Hematopoietic multipotent progenitor cell treated with erythropoietin and hydrocortisone succinate and interleukin-3 and kit ligand, for 4 days (in vitro differentiated cells): ENCODE measurements at regions not wholly inside any gene's neighbourhood (a gene's known extent, or its start where the extent isn't known, plus 50 kb on each side); places are given as distances from the start of the nearest gene placed in this dataset.

ENCODE experiments used
- DNase-seq: peaks from one replicate; pipeline ENCODE4 v3.0.0-alpha.2; 2015

DNA sequence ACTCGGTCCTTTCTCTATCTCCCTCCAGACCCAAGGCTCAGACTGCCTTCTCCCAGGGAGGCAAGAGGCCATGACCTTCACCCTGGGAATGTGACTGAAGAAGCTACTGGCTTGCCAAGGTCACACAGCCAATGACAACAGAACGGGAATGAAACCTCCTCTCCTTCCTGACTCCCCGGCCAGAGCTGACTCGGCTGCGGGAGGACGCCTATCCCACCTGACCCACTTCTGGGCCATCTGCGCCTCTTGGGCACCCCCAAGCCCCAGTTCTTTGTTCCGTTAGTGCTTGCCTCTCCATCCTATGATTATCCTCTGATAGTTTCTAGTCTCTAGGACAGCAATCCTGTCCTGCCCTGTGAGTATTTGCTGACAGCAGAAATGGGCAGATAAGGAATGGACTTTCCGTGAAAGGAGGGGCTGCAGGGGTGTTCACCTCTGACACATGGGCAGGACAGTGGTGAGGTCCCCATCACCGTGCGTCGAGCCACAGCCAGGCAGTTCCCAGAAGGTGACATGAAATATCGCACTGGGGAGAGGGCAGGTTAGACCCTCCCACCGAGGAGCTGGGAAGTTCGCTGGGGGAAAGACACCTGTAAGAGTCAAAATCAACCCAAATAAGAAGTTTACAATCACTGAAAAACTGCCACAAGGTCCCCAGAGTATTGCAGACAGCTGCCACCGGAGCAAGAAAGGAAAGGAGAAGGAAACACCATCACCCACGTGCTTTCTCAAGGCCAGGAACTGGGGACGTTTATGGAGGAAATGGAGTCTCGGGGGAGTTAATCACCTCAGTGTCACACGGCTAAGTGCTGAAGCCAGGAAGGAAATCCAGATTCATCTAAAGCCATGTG is 63.0 kb downstream of the INSIG1 start:
- DNase-seq: no peak

DNA sequence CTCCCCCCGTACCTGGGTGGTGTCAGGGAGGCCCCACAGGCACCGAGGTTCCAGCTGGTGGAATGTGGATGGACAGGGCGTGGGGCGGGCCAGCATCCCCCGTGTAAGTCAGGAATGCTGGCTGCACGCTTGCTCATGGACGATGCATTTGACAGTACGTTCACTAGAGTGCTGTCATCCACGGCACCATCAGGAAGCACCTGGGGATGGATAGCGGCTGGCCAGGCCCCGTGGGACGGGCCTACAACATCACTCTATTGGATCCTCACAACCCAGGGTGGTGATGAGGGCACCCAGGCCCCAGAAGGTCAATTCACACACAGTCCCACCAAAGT is 63.6 kb downstream of the INSIG1 start:
- no peak for DNase-seq

DNA sequence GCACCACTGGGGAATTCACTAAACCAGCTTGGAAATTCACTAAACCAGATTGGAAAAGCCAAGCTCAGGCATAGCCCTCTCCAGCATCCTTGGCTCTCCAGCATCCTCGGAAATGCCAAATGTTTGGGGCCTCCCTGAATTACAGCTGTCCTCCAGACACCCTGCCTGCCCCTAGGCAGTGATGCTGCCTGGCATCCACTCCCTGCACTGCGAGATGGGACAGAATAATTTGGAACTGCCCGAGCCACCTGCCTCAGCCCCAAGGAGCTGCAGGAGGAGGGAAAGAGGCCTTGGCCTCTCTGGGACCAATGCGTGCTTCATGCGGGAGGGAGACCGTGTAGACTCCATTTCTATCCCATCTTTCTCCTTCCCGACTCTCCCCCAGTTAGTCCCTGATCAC is 64.3 kb downstream of the INSIG1 start:
- no peak for DNase-seq

DNA sequence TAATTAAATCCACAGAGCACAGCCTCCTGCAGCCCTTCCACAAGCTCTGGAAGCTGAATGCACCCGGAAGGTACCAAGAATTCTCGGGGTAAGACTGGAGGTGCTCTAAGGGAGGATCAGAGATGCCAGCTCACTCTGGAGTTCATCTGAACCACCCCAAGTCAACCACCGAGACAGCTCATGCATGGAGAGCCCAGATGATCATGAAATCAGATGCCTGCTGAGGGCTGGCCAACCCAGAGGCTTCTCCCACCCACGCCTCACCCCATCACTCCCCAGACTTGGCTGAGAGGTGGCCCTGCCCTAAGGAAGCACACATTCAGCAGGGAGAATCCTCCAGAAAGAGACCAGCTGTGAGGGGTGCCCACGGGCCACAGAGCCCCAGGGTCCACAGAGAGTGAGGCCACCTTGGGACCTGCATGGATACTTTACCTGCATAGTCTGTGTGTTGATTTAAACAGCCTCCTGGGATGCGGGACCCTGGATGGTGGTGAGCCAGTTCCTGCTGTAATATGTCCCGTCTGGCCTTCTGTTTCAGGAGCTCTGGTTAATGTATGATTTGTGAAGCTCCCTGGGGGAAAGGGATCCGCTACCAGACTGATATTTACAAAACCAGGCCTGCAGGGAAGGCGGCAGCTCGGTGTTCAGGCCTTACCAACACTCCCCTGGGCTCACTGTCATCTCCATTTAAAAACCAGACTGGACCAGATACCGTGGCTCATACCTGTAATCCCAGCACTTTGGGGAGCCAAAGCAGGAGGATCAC is 64.9 kb downstream of the INSIG1 start:
- DNase-seq: no peak

DNA sequence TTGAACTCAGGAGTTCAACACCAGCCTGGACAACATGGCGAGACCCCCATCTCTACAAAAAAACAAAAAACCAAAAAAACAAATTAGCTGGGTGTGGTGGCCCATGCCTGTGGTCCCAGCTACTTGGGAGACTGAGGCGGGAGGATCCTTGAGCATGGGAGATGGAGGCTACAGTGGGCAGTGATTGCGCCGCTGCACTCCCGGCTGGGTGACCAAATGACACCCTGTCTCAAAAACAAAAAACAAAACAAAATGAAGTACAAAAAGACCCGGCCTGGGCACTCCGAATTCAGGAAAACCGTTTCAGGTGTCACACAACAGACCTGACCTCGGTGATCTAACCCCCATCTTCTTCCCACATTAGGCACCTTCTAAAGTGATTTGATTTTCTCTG is 65.5 kb downstream of the INSIG1 start:
- DNase-seq: no peak

DNA sequence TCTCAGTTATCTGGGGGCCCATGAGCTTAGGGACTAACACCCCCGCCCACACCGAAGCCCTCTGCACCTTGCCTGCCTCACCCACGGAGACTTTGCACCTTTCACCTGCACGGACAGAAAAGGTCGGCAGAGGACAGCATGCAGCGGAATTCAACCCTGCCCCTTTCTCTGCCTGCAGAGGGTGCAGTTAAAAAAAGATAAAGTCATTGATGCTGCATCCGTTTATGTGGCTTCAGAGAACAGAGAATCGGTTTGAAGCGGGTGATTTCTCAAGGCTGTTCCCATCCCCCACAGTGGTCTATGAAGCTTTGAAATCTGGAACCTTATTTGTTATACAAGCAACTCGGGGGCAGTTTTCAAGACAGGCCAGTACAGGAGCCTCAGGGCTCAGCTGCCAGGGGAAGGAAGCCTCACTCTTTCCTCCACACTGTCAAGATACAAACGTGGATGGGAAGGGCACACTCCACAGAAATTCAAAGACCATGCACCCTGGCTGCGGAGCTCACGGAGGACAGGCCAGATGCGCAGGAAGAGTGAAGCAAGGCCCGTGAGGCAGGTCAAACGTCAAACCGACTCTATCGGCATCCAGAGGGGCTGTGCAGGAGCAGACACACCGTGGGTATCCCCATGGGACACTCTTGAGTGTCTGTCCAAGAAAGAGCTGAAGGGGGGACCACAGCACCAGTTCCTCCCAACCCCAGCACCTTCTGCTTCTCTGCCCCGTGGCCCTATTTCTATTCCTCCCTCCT is 66.3 kb downstream of the INSIG1 start:
- peak; percentile 47 for DNase-seq

DNA sequence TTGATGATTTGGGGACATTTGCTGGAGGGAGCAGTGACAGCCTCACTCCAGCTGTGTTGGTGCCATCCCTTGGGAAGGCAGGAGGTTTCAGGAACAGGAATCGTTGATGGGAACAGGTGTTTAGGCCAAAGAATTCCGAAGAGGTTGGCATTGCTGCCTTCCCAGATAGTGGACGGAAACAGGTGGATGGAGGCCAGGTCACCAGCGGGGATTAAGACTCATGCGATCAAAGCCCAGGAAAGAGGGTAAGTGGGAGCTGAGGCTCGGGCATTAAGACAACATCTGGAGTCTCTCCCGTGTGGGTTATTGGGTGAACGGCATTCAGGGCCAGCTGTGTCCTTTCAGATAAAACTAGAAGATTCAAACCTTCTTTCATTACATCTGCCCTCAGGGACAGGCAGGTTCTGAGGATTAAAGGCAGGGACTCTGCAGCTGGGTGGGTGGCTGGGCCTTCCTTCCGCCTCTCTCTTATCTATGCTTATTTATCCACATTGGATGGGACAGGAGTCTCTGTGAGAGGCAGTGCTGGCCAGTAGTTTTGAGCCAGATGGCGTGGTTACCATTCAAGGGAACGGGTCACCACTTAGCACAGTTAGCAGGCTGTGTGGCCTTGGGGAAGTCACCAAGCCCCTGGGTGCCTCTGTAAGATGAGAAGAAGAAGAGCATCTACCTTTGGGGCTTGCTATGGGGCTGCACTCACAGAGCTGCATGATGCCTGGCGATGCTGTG is 67.6 kb downstream of the INSIG1 start:
- DNase-seq: no peak

DNA sequence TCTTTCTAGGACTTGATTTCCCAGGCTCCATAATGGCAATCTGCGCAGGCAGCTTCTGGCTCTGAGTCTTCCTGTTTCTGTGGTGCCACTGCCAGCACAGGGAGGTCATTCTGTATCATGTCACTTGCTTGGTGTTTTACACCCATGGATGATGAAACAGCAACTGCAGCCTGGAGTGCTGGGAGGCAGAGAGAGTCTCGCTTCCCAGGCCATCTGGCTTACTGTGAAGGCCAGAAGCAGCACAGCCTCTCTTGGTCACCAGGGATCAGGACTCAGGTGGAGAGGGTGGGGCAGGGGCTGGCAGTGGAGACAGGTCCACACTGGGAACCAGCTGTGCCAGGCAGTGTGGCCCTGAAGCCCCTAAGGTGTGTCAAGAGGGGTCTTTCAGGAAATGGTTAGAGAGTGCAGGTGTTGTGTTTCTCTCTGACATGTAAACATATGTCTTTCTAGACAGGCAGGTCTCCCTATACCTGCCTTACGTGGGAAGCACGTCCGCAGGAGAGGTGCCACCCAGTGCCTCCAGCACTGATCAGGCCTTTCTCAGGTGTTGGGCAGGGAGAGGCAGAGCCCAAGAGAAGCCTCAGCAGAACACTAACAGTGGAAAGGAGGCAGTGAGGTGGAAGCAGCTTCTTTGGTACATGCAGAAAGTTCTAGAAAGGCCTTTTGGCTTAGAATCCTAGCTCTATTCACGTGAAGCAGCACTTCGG is 71.4 kb downstream of the INSIG1 start:
- DNase-seq: no peak

DNA sequence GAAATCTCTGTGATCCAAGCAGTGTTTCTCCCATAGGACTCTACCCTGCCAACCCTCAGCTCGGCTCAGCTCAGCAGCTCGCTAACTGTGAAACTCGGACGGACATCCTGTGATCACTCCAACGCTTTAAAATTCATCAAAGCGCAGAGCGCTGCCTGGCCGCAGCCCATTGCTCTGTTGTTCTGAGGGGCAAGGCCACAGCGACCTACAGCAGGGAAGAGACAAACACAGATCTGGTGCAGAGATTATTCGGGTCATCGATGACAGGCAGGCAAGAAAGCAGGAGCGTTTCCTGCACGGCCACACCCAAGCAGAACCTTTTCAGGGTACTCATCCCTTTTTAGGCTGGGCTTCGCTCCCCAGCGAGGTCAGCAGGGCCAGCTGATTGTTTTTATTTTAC is 72.1 kb downstream of the INSIG1 start:
- no peak for DNase-seq

DNA sequence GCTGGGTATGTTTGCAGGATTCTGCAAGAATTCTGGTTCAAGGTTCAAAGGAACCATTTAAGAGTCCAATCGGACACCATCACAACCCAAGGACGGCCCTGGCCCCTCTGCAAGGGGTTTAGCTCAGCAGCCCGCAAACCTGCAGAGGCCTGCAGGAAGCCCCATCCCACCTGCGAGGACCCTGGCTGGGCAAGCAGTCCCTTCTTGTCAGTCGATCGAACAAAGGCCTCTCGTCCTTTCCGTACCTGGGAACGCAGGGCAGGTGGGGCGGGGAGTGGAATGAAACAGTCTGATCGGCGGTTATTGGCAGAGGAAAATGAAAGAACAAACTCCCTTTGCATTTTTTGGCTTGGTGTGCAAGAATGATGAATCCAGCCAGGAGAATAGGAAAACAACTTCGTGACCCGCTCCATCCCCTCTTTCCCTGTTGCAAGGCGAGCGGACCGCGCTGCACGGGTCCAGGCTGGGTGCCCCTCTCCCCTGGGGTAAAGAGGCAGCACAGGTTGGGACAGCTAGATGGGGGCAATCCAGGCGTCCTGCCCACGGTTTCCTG is 73.7 kb downstream of the INSIG1 start:
- no peak for DNase-seq

DNA sequence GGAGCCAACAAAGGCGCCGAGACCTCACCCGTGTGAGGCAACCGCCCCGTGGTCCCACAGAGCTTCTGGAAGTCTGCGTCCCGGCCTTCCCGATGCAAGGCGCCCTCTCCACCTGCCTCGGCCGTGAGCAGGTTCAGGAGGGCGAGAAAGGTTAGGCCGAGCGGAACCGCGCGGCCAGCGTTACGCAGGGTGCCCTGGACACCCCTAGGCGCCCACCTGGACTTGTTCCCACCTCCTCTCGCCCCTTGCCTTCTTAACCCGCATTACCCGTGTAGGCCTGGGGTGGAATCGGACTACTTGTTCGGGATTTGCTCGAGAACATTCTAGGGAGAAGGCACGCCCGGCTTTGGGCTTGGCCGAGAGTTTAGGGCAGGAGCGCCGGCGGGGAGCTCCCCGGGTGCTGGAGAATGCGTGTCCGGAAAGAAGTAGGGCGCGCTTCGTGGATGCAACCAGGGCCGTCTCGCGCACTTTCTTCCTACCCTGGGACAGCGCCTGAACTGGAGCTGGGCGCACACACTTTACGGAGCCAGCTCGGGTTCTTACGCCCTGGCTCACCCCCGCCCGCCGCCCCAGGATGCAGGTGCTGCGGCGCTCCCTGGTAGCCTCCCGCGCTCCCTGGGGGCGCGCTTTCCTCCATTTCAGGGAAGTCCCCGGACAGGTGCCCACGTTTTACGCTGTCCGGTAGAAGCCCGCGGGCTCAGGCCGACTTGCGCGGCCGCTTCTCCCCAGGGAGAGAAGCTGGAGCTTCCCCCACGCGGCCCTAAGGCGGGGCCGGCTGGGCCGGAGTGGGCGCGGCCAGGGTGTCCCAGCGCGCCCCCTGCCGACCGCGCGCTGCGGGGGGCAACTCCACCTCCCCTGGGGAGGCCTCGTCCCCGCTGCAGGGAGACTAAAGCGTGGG is 74.5 kb downstream of the INSIG1 start:
- DNase-seq: peak; percentile 66

DNA sequence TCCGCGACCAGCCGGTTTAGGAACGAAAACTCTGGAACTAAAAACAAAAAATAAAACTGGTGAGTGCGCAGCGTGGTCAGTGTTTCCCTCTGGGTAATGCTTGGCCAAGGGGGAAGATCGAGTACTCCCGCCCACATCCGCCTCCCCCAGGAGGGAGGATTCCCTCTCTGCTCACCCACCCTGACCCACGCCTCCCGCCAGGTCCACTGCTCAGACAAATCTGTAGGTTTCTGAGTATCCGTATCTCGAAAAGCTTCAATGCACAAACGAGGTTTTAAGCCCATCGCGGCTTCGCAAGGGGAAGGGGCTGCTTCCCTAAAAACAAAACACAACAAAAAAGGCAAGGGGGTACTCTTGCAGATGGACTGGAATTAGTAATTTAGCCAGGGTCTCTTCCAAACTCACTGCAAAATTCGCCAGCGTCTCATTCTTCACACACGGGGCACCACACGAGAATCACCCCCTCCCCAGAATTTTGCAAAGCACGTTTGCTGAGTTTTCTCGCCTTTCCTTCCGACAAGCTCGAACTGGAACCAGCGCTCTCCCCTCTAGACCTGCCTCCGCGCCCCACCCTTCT is 75.2 kb downstream of the INSIG1 start:
- no peak for DNase-seq

DNA sequence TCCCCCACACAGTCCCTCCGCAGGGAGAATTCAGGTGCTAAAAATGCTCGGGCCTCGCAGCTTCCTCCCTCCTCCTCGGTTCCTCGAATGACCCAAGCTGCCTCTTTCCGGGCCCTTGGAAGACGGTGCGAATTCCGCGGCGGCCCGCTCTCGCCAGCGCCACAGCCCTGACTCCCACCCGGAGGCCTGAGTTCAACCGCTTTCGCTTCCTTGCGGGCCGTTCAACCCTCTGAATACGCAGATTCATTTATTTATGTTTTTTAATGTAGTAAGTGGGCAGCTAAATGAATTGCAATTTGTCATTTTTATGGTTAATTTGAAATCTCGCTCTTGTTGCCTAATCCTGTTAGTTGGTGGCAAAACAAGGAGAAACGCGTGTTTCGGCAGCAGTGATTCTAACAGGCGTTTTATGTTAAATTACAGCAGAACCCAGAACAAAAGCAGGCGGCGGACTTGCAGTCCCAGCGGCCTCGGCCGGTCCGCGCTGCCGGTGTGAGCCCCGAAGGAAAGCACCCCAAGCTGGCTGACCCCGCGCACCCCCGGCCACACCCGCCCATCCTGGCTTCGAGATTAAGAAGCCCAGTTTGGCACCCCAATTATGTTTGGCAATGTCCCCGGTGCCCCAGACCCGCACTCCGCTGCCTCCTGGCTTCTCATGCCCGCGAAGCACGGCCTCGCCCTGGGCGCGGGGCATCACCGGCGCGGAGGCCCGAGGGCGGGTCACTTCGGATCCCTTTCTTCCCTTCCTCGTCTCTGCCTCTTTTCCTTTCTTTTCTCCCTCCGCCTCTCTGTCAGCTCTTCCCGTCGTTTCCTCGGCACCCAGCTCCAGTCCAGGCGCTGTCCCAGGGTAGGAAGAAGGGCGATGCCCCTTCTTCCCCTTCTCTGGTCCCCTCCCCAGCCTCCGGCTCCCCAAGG is 75.9 kb downstream of the INSIG1 start:
- no peak for DNase-seq

DNA sequence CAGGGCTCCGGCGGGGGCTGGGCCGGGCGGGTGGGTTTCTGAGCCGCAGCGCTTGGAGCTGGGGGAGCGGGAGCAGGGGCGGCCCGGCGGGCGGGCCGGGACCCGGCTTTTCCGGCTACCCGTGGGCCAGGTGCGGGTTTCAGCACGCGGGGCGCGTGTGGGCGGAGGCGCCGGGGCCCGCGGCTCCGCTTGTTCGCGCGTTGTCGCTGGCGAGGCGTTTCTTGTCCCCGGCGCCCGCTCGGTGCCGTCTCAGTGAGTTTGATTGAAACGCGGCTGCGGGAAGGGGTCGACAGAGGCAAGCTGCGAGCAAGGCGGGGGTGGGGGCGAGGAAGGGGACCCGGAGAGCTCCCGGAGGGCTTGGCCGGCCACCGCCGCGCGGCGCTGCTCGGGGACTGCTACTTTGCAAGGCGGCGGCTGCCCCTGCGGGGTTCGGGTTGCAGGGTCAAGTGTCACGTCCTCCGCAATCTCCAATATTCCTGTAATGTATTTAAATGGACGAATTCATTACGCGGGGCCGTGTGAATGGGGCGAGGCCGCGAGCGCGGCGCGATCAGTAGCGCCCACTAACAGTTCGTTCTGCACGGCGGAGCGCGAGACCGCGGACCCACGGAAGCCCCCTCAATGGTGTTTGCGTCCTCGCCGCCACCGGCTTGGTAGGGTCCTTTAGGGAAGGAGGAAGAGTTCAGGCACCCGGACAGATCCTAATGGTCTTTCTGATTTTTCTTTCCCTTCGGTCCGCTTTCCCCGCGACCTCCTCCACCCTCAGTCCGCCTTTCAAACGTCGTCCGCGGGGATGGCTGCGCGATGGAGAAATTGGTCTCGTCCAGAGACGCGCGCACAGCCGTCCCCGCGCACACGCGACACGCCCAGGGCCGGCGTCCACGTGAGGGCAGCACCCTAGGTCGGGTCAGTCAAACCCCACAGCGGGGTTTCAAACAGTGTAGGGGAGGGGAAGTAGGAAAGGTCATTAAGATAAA is 76.9 kb downstream of the INSIG1 start:
- no peak for DNase-seq

DNA sequence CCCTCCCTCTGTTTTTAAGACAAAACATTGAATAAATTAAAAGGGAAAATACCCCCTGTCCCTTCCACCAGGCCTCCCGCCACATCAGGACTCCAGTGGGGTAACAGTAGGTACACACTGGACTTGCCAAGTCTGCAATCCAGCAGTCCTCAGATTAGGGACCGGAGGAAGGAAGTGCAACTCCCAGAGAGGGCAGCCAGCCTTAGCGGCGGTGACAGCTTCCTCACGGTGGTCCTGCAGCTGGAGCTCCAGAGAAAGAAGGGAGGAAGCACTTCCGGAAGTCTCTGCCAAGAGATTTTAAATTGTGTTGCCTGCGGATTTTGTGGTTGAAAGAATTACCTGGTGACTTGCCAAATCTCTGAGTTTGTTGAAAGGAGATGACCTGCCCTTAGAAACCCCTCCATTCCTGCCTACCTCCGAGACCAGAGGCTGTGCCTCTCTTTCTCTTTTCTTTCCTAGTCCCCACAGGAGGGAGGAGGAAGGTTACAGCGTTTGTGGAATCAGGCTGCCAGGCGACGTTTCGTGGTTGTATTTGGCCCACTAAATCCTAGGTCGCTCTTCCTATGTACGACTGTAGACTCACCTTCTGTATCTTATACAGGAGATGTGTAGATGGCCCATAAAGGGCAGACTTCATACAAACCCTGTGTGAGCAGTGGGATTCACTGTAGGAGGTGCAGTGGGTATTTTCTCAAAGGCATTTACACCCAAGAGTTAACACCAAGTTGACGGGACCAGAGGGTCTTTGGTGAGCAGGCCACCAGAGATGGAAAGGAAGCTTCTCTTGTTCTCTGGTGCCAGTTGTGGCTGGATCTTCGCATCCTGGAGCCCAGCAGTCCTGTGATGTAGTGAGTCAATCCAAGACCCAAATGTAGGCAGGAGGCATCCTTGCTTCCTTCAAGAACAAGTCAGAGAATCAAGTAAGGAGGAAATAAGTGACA is 77.9 kb downstream of the INSIG1 start:
- peak; percentile 21 for DNase-seq

DNA sequence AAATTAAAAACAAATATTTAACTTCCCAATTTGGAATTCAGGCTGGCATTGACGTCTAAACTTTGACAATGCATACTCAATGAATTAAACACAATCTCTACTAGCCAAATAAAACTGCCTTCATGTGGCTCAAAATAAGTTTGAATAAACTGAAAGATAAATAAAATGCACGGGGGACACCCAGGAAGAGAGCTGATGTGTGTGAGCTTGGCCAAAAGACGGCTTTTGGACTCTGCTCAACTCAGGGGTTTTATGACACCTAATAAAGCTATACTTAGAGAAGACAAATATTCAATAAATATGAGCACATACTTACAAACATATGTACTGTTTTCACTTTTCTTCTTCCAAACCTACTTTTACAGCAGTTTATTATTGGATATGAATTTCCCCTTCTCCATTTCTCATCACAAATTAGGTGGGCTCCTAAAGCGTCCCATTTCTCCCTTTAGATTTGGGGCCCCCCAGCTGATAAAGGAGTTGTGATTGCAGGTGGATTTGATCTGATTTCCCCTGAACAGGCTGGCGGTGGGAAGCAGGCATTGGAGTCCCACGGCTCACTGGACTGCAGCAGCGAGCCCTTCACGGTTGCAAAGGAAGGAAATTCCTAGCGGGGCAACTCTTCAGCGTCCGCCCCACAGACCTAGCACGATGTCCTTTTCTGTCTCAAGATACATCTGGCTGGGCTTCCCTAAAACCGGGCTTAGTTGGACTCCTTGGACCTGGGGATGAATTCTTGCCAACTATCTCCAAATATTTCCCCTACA is 79.6 kb downstream of the INSIG1 start:
- DNase-seq: no peak
